SH-SY5Y (cell line): ENCODE measurements at regions not wholly inside any gene's neighbourhood (a gene's known extent, or its start where the extent isn't known, plus 50 kb on each side); places are given as distances from the start of the nearest gene placed in this dataset.

Experiments
- GATA2 ChIP-seq: IDR thresholded peaks from 2 replicates; pipeline ENCODE4 v1.6.1; 2011; ENCODE audit warnings: mild to moderate bottlenecking, low read depth, low read length
- GATA3 ChIP-seq: IDR thresholded peaks from 2 replicates; pipeline ENCODE4 v1.6.1; 2011; ENCODE audit warnings: low read depth, mild to moderate bottlenecking, low read length, moderate library complexity

DNA sequence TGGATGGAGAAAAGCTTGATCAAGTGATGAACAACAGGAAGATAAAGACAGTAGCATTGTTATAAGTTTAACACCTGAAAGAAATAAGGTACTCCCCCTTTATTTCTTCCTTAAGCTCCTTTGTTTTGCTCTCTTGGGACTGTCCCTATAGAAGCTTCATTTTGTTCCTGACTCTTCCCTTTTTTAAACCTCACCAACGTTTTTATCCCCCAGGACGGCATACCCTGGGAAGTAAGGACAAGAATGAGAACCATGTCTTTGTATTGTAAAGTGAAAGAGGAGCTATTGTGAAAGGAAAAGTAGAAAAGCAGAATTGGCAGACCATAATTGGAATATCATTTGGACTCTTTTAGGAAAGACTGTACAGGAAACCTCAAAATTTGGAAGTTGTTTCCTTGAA, 1368.6 kb upstream of the C9orf72 start:
- TF ChIP-seq GATA2, result no peak
- no peak for TF ChIP-seq GATA3
